ENCODE measurements at regions not wholly inside any gene's neighbourhood (a gene's known extent, or its start where the extent isn't known, plus 50 kb on each side); places are given as distances from the start of the nearest gene placed in this dataset.

GRCh38 chr12:30269496-30269895 is 426.2 kb downstream of the IPO8 start:
- Histone ChIP-seq H3K4me3 (ENCODE audit: low read length) (no peak overlapping the region), H3K36me3 (ENCODE audit: insufficient read depth, low read length) (no peaks in the 10 kb centered on the region), H2AFZ (ENCODE audit: low read depth, low read length) (no peak overlapping the region), H3K4me1 (ENCODE audit: insufficient read depth, low read length) (no peaks in the 10 kb centered on the region), H3K9me3 (ENCODE audit: low read length) (no peaks in the 10 kb centered on the region), H3K27me3 (ENCODE audit: insufficient read depth, low read length) (no peaks in the 10 kb centered on the region)

DNA sequence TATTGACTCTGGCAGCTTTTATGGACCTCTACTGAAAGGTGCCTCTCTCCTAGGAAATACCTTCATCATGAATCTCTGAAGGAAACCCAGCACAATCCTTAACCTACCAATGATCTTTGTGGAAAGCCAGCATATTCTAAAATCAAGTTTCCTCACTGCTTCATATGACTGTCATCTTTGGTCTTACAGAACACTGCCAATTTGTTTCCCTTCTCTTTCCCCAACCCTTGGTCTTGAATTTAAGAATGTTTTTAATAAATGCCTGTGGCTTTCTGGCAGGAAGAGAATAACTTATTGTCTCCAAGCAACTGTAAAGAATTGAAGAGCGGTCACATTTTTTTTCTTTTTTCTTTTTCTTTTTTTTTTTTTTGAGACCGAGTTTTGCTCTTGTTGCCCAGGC is 427.6 kb downstream of the IPO8 start:
- no peak overlapping the region for H3K4me3 ChIP-seq (ENCODE audit: low read length)
- no peaks in the 10 kb centered on the region for H3K27me3 ChIP-seq (ENCODE audit: insufficient read depth, low read length)
- no peak overlapping the region for H2AFZ ChIP-seq (ENCODE audit: low read depth, low read length)
- no peaks in the 10 kb centered on the region for H3K4me1 ChIP-seq (ENCODE audit: insufficient read depth, low read length)
- H3K9me3 ChIP-seq (ENCODE audit: low read length): no peaks in the 10 kb centered on the region
- no peaks in the 10 kb centered on the region for H3K36me3 ChIP-seq (ENCODE audit: insufficient read depth, low read length)

DNA sequence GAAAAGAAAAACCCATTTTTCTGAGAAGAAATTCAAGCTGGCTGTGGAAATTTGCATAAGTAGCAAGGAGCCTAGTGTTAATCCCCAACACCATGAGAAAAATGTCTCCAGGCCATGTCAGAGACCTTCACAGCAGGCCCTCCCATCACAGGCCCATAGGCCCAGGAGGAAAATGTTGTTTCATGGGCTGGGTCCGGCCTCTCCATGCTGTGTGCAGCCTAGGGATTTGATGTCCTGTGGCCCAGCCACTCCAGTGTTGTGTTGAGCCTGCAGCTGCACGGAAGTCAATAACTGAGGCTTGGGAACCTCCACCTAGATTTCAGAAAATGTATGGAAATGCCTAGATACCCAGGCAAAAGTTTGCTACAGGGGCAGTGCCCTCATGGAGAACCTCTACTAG is 432.2 kb downstream of the IPO8 start:
- Histone ChIP-seq H3K4me1 (ENCODE audit: insufficient read depth, low read length) (no peaks in the 10 kb centered on the region), H3K9me3 (ENCODE audit: low read length) (no peaks in the 10 kb centered on the region), H3K4me3 (ENCODE audit: low read length) (no peak overlapping the region), H3K36me3 (ENCODE audit: insufficient read depth, low read length) (no peaks in the 10 kb centered on the region), H3K27me3 (ENCODE audit: insufficient read depth, low read length) (no peaks in the 10 kb centered on the region), H2AFZ (ENCODE audit: low read depth, low read length) (no peak overlapping the region)

- H3K9me3 ChIP-seq (ENCODE audit: low read length): no peaks in the 10 kb centered on the region
- H3K4me3 ChIP-seq (ENCODE audit: low read length): no peak overlapping the region
- H3K36me3 ChIP-seq (ENCODE audit: insufficient read depth, low read length): no peaks in the 10 kb centered on the region
- no peaks in the 10 kb centered on the region for H3K27me3 ChIP-seq (ENCODE audit: insufficient read depth, low read length)
- H3K4me1 ChIP-seq (ENCODE audit: insufficient read depth, low read length): no peaks in the 10 kb centered on the region
- no peak overlapping the region for H2AFZ ChIP-seq (ENCODE audit: low read depth, low read length)
Observed at GRCh38 chr12:30257618-30258017, 438.1 kb downstream of the IPO8 start.

- Histone ChIP-seq H2AFZ (ENCODE audit: low read depth, low read length) (no peak overlapping the region), H3K27me3 (ENCODE audit: insufficient read depth, low read length) (no peaks in the 10 kb centered on the region), H3K4me1 (ENCODE audit: insufficient read depth, low read length) (no peaks in the 10 kb centered on the region), H3K9me3 (ENCODE audit: low read length) (no peaks in the 10 kb centered on the region), H3K36me3 (ENCODE audit: insufficient read depth, low read length) (no peaks in the 10 kb centered on the region), H3K4me3 (ENCODE audit: low read length) (no peak overlapping the region)
Observed at GRCh38 chr12:30251546-30251945, 444.1 kb downstream of the IPO8 start.

- no peak overlapping the region for H3K4me3 ChIP-seq (ENCODE audit: low read length)
- no peaks in the 10 kb centered on the region for H3K4me1 ChIP-seq (ENCODE audit: insufficient read depth, low read length)
- no peaks in the 10 kb centered on the region for H3K36me3 ChIP-seq (ENCODE audit: insufficient read depth, low read length)
- no peak overlapping the region for H2AFZ ChIP-seq (ENCODE audit: low read depth, low read length)
- H3K9me3 ChIP-seq (ENCODE audit: low read length): no peaks in the 10 kb centered on the region
- no peaks in the 10 kb centered on the region for H3K27me3 ChIP-seq (ENCODE audit: insufficient read depth, low read length)
Observed at GRCh38 chr12:30243426-30243825, 452.2 kb downstream of the IPO8 start.

DNA sequence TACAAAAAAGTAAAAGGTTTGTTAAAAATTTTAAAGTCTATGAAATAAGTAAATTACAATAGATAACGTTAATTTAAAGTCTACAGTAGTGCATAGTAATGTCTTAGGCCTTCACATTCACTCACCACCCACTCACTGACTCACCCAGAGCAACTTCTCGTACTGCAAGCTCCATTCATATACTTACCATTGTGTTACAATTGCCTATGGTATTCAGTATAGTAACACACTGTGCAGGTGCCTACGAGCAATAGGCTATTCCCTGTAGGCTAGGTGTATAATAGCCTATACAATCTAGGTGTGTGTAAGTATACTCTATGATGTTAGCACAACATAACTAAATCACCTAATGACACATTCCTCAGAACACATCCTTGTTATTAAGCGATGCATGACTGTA is 435.3 kb upstream of the TMTC1 start:
- Histone ChIP-seq H3K9me3 (ENCODE audit: low read length) (no peaks in the 10 kb centered on the region), H3K36me3 (ENCODE audit: insufficient read depth, low read length) (no peaks in the 10 kb centered on the region)

GRCh38 chr12:30218073-30218472 is 434.3 kb upstream of the TMTC1 start:
- H3K4me1 ChIP-seq (ENCODE audit: insufficient read depth, low read length): no peaks in the 10 kb centered on the region
- H3K36me3 ChIP-seq (ENCODE audit: insufficient read depth, low read length): no peaks in the 10 kb centered on the region
- no peaks in the 10 kb centered on the region for H3K27me3 ChIP-seq (ENCODE audit: insufficient read depth, low read length)
- H3K4me3 ChIP-seq (ENCODE audit: low read length): no peak overlapping the region
- no peak overlapping the region for H2AFZ ChIP-seq (ENCODE audit: low read depth, low read length)
- no peaks in the 10 kb centered on the region for H3K9me3 ChIP-seq (ENCODE audit: low read length)

More for the DNA sequence above, 435.3 kb upstream of the TMTC1 start:
- Histone ChIP-seq H3K4me3 (ENCODE audit: low read length) (no peak overlapping the region), H2AFZ (ENCODE audit: low read depth, low read length) (no peak overlapping the region), H3K4me1 (ENCODE audit: insufficient read depth, low read length) (no peaks in the 10 kb centered on the region), H3K27me3 (ENCODE audit: insufficient read depth, low read length) (no peaks in the 10 kb centered on the region)

DNA sequence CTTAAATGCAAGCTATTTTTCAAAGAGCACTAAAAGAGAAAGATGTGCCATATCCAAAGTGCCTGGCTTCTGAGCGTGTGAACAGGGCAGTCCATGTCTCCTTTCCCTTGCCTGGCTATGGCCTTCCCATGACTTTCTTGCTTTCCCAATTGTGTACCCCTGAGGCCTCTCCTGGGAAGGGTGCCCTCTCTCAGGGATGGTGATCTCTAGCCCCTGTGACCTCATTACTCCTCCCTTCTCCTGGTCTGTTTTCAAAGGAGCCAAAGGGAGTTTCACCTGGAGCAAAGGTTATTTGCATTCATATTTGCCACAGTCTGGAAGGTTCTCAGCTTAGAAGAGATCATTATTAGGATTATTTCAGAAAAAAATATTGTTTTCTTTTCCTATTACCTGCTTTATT is 429.4 kb upstream of the TMTC1 start:
- no peak overlapping the region for H3K4me3 ChIP-seq (ENCODE audit: low read length)
- H3K4me1 ChIP-seq (ENCODE audit: insufficient read depth, low read length): no peaks in the 10 kb centered on the region
- H3K9me3 ChIP-seq (ENCODE audit: low read length): no peaks in the 10 kb centered on the region
- no peaks in the 10 kb centered on the region for H3K27me3 ChIP-seq (ENCODE audit: insufficient read depth, low read length)
- H2AFZ ChIP-seq (ENCODE audit: low read depth, low read length): no peak overlapping the region
- no peaks in the 10 kb centered on the region for H3K36me3 ChIP-seq (ENCODE audit: insufficient read depth, low read length)

GRCh38 chr12:30211743-30212142 is 428.0 kb upstream of the TMTC1 start:
- Histone ChIP-seq H3K9me3 (ENCODE audit: low read length) (no peaks in the 10 kb centered on the region), H3K4me1 (ENCODE audit: insufficient read depth, low read length) (no peaks in the 10 kb centered on the region), H2AFZ (ENCODE audit: low read depth, low read length) (no peak overlapping the region), H3K36me3 (ENCODE audit: insufficient read depth, low read length) (no peaks in the 10 kb centered on the region), H3K4me3 (ENCODE audit: low read length) (no peak overlapping the region), H3K27me3 (ENCODE audit: insufficient read depth, low read length) (no peaks in the 10 kb centered on the region)

- Histone ChIP-seq H3K36me3 (ENCODE audit: insufficient read depth, low read length) (no peaks in the 10 kb centered on the region), H3K4me1 (ENCODE audit: insufficient read depth, low read length) (no peaks in the 10 kb centered on the region), H3K27me3 (ENCODE audit: insufficient read depth, low read length) (peaks cover 14% of the 10 kb centered on the region), H3K4me3 (ENCODE audit: low read length) (no peak overlapping the region), H3K9me3 (ENCODE audit: low read length) (peaks cover 2% of the 10 kb centered on the region), H2AFZ (ENCODE audit: low read depth, low read length) (no peak overlapping the region)
Observed at GRCh38 chr12:30203981-30204380, 420.2 kb upstream of the TMTC1 start.

DNA sequence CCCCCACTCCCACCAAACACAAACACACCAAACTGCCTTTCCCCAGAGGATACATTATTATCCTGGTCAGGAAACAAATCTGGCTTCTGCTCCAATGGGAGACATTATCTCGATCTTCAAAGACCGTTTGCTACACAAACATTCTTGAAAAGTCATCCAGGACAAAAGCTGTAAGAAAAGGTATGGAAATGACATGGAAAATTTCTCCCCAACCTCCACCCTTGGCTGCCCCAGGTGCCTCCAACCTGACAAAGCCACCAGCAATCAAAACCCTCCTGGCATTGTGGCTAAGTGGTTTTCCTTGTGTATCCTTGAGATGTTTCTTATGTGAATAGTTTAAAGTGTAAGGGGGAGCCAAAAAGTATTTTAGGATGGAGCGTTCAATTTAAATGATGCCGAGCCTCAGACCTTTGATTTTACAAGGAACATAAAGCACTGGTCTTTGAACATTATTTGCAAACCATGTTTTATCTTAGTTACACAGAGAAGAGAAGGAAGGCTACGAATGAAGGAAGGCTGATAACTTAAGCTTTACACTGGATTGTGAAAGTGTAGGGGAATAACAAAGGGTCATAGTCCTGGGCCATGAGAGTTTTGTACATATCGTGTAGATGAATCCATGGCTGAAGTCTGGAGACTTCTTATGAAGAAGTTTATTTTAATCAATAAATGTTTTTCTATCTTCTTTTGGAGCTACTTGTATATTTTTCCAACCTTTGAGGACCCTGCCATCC is 418.9 kb upstream of the TMTC1 start:
- H3K4me1 ChIP-seq (ENCODE audit: insufficient read depth, low read length): peaks cover 4% of the 10 kb centered on the region
- H3K36me3 ChIP-seq (ENCODE audit: insufficient read depth, low read length): no peaks in the 10 kb centered on the region
- no peak overlapping the region for H2AFZ ChIP-seq (ENCODE audit: low read depth, low read length)
- peaks cover 14% of the 10 kb centered on the region for H3K27me3 ChIP-seq (ENCODE audit: insufficient read depth, low read length)
- peaks cover 2% of the 10 kb centered on the region for H3K9me3 ChIP-seq (ENCODE audit: low read length)
- no peak overlapping the region for H3K4me3 ChIP-seq (ENCODE audit: low read length)

GRCh38 chr12:30201301-30202160 is 417.8 kb upstream of the TMTC1 start:
- peaks cover 2% of the 10 kb centered on the region for H3K9me3 ChIP-seq (ENCODE audit: low read length)
- no peak overlapping the region for H2AFZ ChIP-seq (ENCODE audit: low read depth, low read length)
- H3K4me1 ChIP-seq (ENCODE audit: insufficient read depth, low read length): peaks cover 6% of the 10 kb centered on the region
- no peaks in the 10 kb centered on the region for H3K36me3 ChIP-seq (ENCODE audit: insufficient read depth, low read length)
- no peak overlapping the region for H3K4me3 ChIP-seq (ENCODE audit: low read length)
- peaks cover 14% of the 10 kb centered on the region for H3K27me3 ChIP-seq (ENCODE audit: insufficient read depth, low read length)
